Endothelial cell of umbilical vein (primary cell): ENCODE measurements at regions not wholly inside any gene's neighbourhood (a gene's known extent, or its start where the extent isn't known, plus 50 kb on each side); places are given as distances from the start of the nearest gene placed in this dataset.

Experiments used
- CTCF ChIP-seq, 2 donors: IDR thresholded peaks; 1 replicate in 1 of 2; 2 replicates in 1 of 2; pipeline ENCODE4 v1.5.1; 2011; ENCODE audit warnings: low read length in 2 of 2, mild to moderate bottlenecking in 2 of 2, moderate library complexity in 2 of 2, control low read depth in 1 of 2, inconsistent platforms in 1 of 2, low read depth in 1 of 2; ENCODE audit not compliant: insufficient read depth in 1 of 2; ENCODE audit errors: extremely low read depth in 1 of 2
- EZH2 ChIP-seq: IDR thresholded peaks from 2 replicates; pipeline ENCODE4 v1.6.1; 2012; ENCODE audit warnings: borderline replicate concordance, low read depth, mild to moderate bottlenecking, moderate library complexity, low read length, inconsistent platforms; ENCODE audit not compliant: severe bottlenecking
- GATA2 ChIP-seq: IDR thresholded peaks from 2 replicates; pipeline ENCODE4 v1.7.0; 2011; ENCODE audit warnings: low read depth, mild to moderate bottlenecking, moderate library complexity, mixed read lengths, low read length; ENCODE audit not compliant: insufficient read length, insufficient read depth
- POLR2A ChIP-seq: IDR thresholded peaks from 2 replicates; pipeline ENCODE4 v1.6.1; 2012; ENCODE audit warnings: low read depth, mild to moderate bottlenecking, control low read depth, low read length
- POLR2AphosphoS5 ChIP-seq: IDR thresholded peaks from 2 replicates; pipeline ENCODE4 v1.6.1; 2012; ENCODE audit warnings: low read depth, mild to moderate bottlenecking, control low read depth, low read length, moderate library complexity; ENCODE audit not compliant: insufficient read depth

- TF ChIP-seq CTCF (IDR thresholded peaks at IDR 0.05; ENCODE audit: extremely low read depth in 1 of 2, insufficient read depth in 1 of 2, low read depth in 1 of 2, low read length in 2 of 2), result no peak
- no peak for TF ChIP-seq EZH2
- TF ChIP-seq POLR2A, result no peak
- no peak for TF ChIP-seq POLR2AphosphoS5
- TF ChIP-seq GATA2, result no peak
These were observed 410.1 kb downstream of the AGTPBP1 start for GRCh38 chr9:85331626-85332025.
